NT2/D1 (cell line): ENCODE measurements at regions not wholly inside any gene's neighbourhood (a gene's known extent, or its start where the extent isn't known, plus 50 kb on each side); places are given as distances from the start of the nearest gene placed in this dataset.

Experiments used
- SUZ12 ChIP-seq: IDR thresholded peaks from 2 replicates; pipeline ENCODE4 v1.6.1; 2011; ENCODE audit not compliant: insufficient read length, insufficient read depth; ENCODE audit errors: extremely low read depth
- YY1 ChIP-seq: IDR thresholded peaks from 2 replicates; pipeline ENCODE4 v1.6.1; 2011; ENCODE audit not compliant: insufficient read length, insufficient read depth
- ZNF274 ChIP-seq: IDR thresholded peaks from 2 replicates; pipeline ENCODE4 v1.6.1; 2011; ENCODE audit warnings: mild to moderate bottlenecking, low read depth, low read length

GRCh38 chr6:21455071-21455470, 138.5 kb upstream of the SOX4 start:
- TF ChIP-seq YY1 (no peak), ZNF274 (no peak), SUZ12 (no peak)
